ENCODE measurements at regions not wholly inside any gene's neighbourhood (a gene's known extent, or its start where the extent isn't known, plus 50 kb on each side); places are given as distances from the start of the nearest gene placed in this dataset.

DNA sequence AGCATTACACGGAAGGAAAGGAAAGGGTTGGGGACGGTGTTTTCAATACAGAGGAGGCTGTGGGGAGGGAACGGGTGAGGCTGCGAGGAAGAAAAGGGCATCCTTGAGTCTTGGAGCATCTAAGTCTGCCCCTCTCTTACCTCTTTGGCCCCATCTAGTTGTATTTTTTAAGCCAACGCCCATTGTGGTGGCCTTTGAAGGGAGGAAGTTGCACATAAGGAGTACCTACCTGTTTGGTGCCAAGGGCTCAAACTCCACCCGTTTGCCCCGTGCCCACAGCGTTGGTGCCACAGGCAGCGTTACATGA is 146.1 kb upstream of the UMPS start:
- ATAC-seq = no peak
- Histone ChIP-seq H3K9ac (ENCODE audit: insufficient read depth, low read depth, low read length) (peak overlapping the region; percentile 83), H3K79me2 (ENCODE audit: insufficient read depth, low read length) (peaks cover 32% of the 10 kb centered on the region), H3K27me3 (ENCODE audit: control insufficient read depth in 1 of 2, insufficient read depth in 2 of 2, low read length in 2 of 2) (no peaks in the 10 kb centered on the region; a peak in 1 of 5 replicates), H3K9me3 (ENCODE audit: low read length) (no peaks in the 10 kb centered on the region), H3K4me2 (ENCODE audit: low read depth, low read length) (peak overlapping the region; percentile 94), H4K20me1 (ENCODE audit: insufficient read depth, low read length) (no peaks in the 10 kb centered on the region), H3K36me3 (replicated peaks in 1 of 2; ENCODE audit: control insufficient read depth in 1 of 2, insufficient read depth in 2 of 2, low read length in 2 of 2) (no peaks in the 10 kb centered on the region), H3K4me3 (replicated peaks in 1 of 3; ENCODE audit: insufficient read depth in 1 of 3, low read depth in 2 of 3, low read length in 3 of 3) (peak overlapping the region; percentile 73 to 89 (median 80)), H2AFZ (ENCODE audit: low read length) (peak overlapping the region; percentile 39), H3K4me1 (ENCODE audit: insufficient read depth, low read length) (peaks cover 69% of the 10 kb centered on the region), H3K27ac (ENCODE audit: extremely low read length, insufficient read depth, low read length) (peak overlapping the region; percentile 63)
- CTCF ChIA-PET (ENCODE audit: low intra/inter-chr PET ratio, low total read pairs) = no interaction called here
- no TSS peak for BruUV-seq (replicated peaks)
- peak; percentile 98; the same call in 1 of the 2 replicates for TF ChIP-seq HNRNPL (IDR thresholded peaks at IDR 0.05; ENCODE audit: low read depth, low read length)
- TF ChIP-seq LCORL (IDR thresholded peaks at IDR 0.05) = no peak
- 0 out of 2 replicates have a peak, but pooled peaks have one; percentile 12 for TF ChIP-seq LCORL (CRISPR knock-in tag; IDR thresholded peaks at IDR 0.05)
- TF ChIP-seq, protein P1, sequence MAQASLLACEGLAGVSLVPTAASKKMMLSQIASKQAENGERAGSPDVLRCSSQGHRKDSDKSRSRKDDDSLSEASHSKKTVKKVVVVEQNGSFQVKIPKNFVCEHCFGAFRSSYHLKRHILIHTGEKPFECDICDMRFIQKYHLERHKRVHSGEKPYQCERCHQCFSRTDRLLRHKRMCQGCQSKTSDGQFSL (CRISPR knock-in tag; IDR thresholded peaks at IDR 0.05) = no peak
- 0 out of 2 replicates have a peak, but pooled peaks have one; percentile 11 for TF ChIP-seq ZNF441 (CRISPR knock-in tag; IDR thresholded peaks at IDR 0.05; ENCODE audit: borderline replicate concordance)
- TF ChIP-seq, protein P2, sequence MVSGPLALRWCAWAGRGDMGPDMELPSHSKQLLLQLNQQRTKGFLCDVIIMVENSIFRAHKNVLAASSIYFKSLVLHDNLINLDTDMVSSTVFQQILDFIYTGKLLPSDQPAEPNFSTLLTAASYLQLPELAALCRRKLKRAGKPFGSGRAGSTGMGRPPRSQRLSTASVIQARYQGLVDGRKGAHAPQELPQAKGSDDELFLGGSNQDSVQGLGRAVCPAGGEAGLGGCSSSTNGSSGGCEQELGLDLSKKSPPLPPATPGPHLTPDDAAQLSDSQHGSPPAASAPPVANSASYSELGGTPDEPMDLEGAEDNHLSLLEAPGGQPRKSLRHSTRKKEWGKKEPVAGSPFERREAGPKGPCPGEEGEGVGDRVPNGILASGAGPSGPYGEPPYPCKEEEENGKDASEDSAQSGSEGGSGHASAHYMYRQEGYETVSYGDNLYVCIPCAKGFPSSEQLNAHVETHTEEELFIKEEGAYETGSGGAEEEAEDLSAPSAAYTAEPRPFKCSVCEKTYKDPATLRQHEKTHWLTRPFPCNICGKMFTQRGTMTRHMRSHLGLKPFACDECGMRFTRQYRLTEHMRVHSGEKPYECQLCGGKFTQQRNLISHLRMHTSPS (CRISPR knock-in tag; IDR thresholded peaks at IDR 0.05; ENCODE audit: low read depth) = peak; percentile 90; the same call in 1 of the 2 replicates
- TF ChIP-seq ZNF383 (CRISPR knock-in tag; IDR thresholded peaks at IDR 0.05; ENCODE audit: borderline replicate concordance) = no peak
- intact Hi-C loops (cut with micrococcal nuclease; ENCODE audit: unreplicated experiment) = loop anchor here (1.0 kb wide), 1 partner anchor 36 kb away; no protein-coding TSS in a partner anchor
- no peak for FAIRE-seq
- DNase-seq (ENCODE audit: low spot score) = no peak
- POLR2A ChIA-PET = interaction anchor here (0.7 to 3.0 kb wide), 8 partner anchors 17 to 117 kb away, joined by 3 to 21 read pairs (median 4); no protein-coding TSS in a partner anchor
- in situ Hi-C loops (cut with HindIII; ENCODE audit: extremely low pct_ligation_motif_present, low pct_unique_long_range_greater_than_20kb) = no loop called here
- whole genome bisulfite sequencing (ENCODE audit: low lambda C conversion rate) = 1% methylated on average over 9 of the region's 9 CpGs

Measured in HepG2 (cell line).